ENCODE measurements at regions not wholly inside any gene's neighbourhood (a gene's known extent, or its start where the extent isn't known, plus 50 kb on each side); places are given as distances from the start of the nearest gene placed in this dataset.

- DNase-seq (ENCODE audit: low spot score) = no peak
Measured at GRCh38 chr20:19807946-19808330, 49.9 kb downstream of the RIN2 start.

- no peak for DNase-seq (ENCODE audit: low spot score)
Measured at GRCh38 chr20:19808498-19808897, 50.4 kb downstream of the RIN2 start.

GRCh38 chr20:19809505-19809904, 51.4 kb downstream of the RIN2 start:
- no peak for DNase-seq (ENCODE audit: low spot score)

- DNase-seq (ENCODE audit: low spot score) = no peak
Measured at GRCh38 chr20:19811231-19811630, 53.2 kb downstream of the RIN2 start.

GRCh38 chr20:19812056-19812455, 54.0 kb downstream of the RIN2 start:
- DNase-seq (ENCODE audit: low spot score) = no peak

GRCh38 chr20:19812696-19813095, 54.6 kb downstream of the RIN2 start:
- DNase-seq (ENCODE audit: low spot score) = no peak

GRCh38 chr20:19813846-19814640, 56.0 kb downstream of the RIN2 start:
- DNase-seq (ENCODE audit: low spot score) = no peak

GRCh38 chr20:19815553-19815991, 57.5 kb downstream of the RIN2 start:
- peak; percentile 95 for DNase-seq (ENCODE audit: low spot score)

- no peak for DNase-seq (ENCODE audit: low spot score)
Measured at GRCh38 chr20:19816386-19816785, 58.3 kb downstream of the RIN2 start.

- peak; percentile 61 for DNase-seq (ENCODE audit: low spot score)
Measured at GRCh38 chr20:19817017-19817416, 59.0 kb downstream of the RIN2 start.

- no peak for DNase-seq (ENCODE audit: low spot score)
Measured at GRCh38 chr20:19819149-19819548, 61.1 kb downstream of the RIN2 start.

GRCh38 chr20:19820555-19821211, 62.6 kb downstream of the RIN2 start:
- DNase-seq (ENCODE audit: low spot score) = no peak

GRCh38 chr20:19821606-19822005, 63.5 kb downstream of the RIN2 start:
- no peak for DNase-seq (ENCODE audit: low spot score)

- no peak for DNase-seq (ENCODE audit: low spot score)
Measured at GRCh38 chr20:19823216-19823615, 65.2 kb downstream of the RIN2 start.

- DNase-seq (ENCODE audit: low spot score) = no peak
Measured at GRCh38 chr20:19823971-19824370, 65.9 kb downstream of the RIN2 start.

GRCh38 chr20:19824861-19825260, 66.8 kb downstream of the RIN2 start:
- no peak for DNase-seq (ENCODE audit: low spot score)

GRCh38 chr20:19826179-19826914, 68.3 kb downstream of the RIN2 start:
- no peak for DNase-seq (ENCODE audit: low spot score)

- DNase-seq (ENCODE audit: low spot score) = no peak
Measured at GRCh38 chr20:19827818-19828217, 69.8 kb downstream of the RIN2 start.

GRCh38 chr20:19828232-19828631, 70.2 kb downstream of the RIN2 start:
- DNase-seq (ENCODE audit: low spot score) = peak; percentile 57

- no peak for DNase-seq (ENCODE audit: low spot score)
Measured at GRCh38 chr20:19830211-19830785, 72.2 kb downstream of the RIN2 start.

GRCh38 chr20:19832875-19833274, 74.8 kb downstream of the RIN2 start:
- no peak for DNase-seq (ENCODE audit: low spot score)

GRCh38 chr20:19833395-19833794, 75.3 kb downstream of the RIN2 start:
- DNase-seq (ENCODE audit: low spot score) = no peak

All from H4 (cell line).